Medulla oblongata (tissue), 1 donor: ENCODE measurements at regions not wholly inside any gene's neighbourhood (a gene's known extent, or its start where the extent isn't known, plus 50 kb on each side); places are given as distances from the start of the nearest gene placed in this dataset.
"Not testable (repeated sequence)": the region's sequence is repeated elsewhere in the genome, so short reads cannot be mapped to it uniquely, and the experiment has no call there.

Source experiments
- DNase-seq: peaks from one replicate; pipeline ENCODE4 v3.0.0-alpha.2; 2015; ENCODE audit errors: extremely low spot score

DNA sequence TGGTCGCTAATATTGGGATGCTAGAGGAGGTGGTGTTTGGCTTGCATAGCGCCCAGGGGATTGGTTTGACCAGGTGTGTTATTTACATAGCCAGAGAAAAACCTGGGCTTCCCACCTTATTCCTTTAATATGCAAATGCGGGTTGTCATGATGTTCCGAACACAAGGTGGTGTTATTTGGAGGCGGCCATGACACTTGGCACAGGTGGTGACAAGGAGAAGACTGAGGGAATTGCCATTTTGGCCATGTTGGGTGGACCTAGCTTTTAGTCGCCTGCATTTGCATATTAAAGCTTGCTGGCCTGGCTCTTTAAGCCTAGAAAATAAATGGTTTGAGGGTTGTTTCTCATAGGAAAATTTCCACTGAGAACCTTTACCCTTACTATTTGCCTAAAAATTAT is 490.5 kb downstream of the SIPA1L2 start:
- no peak for DNase-seq

DNA sequence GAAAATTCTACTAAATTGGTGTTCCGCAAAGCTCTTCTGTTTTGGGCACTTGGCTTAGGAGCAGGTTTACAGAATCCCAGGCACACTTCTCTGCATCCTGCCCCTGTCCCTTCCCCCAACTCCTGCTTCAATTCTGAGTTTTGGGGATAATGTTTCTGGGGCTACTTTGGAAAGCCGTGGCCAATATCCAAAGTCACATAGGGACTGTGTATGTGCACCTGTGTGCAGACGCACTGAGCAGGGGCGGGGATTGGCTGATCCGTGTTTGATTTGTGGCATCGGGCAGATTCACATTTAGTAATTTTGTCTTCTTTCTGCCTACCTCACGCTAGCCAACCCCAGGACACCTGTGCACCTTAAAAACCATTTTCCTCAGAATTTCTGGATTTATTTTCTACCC is 491.9 kb downstream of the SIPA1L2 start:
- no peak for DNase-seq

DNA sequence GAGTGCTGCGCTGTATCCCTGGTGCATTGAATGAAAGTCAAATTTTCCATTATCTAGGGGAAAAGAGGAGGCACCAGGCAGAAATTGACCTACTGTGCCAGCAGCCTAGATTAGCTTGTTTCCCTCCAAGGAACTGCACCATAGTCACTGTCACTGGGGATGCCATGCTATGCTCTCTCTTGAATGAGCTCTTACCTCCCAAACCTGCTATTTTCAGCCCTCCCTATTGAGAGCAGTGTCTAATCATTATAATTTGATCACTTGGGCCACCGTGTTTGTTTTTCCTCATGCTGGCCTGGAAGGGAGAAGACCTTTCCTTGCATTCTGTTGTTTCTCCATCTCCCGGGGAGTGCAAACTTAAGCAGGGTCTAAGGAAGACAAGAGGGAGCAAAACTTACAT is 492.9 kb downstream of the SIPA1L2 start:
- DNase-seq, result no peak

DNA sequence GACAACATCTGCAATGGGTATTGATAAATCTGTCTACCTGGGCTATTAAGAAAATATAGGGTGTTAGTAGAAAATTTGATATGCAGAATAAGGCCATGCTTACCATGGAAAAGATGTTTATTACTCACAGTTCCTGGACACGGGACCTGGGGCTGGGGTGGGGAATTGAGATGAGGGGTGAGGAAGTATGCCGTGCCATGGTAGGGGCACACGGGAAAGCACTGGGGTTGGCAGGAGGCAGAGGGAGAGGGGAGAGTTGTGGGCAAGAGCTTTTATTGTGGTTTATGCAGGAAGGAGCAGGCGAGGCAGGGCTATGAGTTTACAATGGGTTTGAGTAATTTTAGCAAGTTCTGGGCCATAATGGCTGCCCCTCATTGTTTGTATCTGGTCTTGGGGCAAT is 493.8 kb downstream of the SIPA1L2 start:
- DNase-seq, result no peak

DNA sequence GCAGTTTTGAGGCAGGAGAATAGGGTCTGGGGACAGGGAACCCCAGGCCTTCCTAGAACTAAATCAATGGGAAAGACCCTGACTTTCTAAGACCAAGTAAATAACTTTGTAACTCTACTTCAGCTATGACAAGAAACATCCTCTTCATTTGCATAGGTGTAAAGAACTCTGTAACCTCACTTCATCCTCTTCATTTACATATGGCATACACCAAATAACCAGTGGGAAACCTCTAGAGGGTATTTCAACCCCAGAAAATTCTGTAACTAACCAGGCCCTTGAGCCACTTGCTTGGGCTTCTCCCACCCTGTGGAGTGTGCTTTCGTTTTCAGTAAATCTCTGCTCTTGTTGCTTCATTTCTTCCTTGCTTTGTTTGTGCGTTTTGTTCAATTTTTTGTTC is 495.6 kb downstream of the SIPA1L2 start:
- no peak for DNase-seq

DNA sequence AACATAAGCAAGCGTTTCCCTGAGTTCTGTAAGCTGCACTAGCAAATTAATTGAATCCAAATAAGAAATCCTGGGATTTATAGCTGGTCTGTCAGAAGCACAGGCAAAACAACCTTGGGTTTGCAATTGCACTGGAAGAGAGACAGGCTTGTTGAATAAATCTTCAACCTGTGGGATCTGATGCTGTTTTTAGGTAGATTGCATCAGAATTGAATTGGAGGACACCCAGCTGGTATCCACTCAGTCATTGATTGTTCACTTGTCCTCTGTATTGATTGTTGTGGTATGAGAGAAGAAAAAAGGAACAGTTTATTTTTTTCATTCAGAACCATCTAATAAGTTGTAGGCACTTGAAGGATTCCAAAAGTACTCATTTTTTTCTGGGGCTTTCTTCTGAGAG is 497.4 kb downstream of the SIPA1L2 start:
- no peak for DNase-seq

DNA sequence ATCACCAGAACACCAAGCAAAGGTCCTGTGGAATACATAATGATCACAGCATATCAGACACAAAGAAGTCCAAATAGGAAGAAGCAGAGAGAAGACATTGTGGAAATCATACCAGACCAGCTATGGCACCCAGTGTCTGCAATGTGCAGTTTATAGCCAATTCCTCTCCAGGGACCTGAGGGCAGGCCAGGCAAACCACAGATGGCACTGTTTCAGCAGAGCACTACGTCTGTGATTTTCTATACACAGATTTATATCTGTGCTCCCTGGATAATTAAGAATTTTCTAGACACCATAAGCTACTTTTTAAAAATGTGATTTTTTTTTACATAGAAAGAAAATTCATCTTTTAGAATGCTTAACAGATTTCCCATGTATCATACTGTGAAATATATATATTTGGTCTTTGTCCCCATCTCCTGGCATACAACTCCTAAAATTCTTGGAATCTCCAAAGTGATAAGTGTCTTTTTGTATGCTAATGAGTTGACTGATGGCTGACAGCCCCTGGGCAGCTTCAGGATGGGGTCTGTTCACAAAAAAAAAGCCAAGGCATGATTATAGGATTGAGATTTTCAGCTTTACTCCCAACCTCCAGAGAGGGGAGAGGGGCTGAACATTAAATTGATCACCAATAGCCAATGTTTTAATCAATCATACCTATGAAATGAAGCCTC is 498.1 kb downstream of the SIPA1L2 start:
- no peak for DNase-seq

DNA sequence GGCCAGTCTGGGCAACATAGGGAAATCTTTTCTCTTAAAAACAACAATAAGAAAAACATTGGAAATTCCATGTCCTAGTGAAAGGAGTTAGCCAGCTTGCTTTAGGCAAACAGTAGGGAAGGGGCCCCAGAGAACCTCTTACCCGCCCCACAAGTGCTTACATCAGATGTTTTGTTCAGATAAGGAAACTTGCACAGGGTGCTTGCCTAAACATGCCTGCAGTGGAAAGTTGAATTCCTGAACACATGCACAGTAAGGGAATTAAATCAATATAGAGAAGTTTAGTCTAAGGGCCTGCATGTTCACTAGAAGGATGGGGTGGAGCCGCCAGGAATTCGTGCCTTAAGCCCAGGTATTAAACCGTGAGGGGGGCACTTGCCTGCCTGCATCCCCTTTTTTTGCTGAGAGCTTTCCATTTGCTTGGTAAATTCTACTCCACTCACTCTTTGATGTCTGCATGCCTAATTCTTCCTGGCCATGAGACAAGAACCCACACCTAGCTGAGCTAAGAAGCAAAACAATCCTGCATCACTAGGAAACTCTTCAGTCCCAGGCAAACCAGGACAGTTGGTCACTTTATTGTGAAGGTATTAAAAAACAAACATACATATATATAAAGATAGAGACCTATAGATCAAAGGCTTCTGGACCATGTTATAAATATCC is 499.0 kb downstream of the SIPA1L2 start:
- DNase-seq, result no peak

DNA sequence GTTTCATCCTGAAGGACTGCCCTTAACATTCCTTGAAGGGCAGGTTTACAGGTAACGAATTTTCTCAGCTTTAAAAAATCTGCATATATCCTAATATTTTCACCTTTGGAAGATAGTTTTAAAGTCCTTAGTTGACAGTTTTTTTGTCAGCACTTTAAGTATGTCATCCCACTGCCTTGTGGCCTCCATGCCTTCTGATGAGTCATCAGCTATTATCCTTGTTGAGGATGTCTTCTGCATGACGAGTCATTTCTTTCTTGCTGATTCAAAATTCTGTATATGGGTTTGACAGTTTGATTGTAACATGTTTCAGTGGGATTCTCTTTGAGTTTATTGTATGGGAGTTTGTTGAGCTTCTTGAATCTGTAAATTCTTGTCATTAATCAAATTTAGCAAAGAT is 500.6 kb downstream of the DISC1 start:
- no peak for DNase-seq

DNA sequence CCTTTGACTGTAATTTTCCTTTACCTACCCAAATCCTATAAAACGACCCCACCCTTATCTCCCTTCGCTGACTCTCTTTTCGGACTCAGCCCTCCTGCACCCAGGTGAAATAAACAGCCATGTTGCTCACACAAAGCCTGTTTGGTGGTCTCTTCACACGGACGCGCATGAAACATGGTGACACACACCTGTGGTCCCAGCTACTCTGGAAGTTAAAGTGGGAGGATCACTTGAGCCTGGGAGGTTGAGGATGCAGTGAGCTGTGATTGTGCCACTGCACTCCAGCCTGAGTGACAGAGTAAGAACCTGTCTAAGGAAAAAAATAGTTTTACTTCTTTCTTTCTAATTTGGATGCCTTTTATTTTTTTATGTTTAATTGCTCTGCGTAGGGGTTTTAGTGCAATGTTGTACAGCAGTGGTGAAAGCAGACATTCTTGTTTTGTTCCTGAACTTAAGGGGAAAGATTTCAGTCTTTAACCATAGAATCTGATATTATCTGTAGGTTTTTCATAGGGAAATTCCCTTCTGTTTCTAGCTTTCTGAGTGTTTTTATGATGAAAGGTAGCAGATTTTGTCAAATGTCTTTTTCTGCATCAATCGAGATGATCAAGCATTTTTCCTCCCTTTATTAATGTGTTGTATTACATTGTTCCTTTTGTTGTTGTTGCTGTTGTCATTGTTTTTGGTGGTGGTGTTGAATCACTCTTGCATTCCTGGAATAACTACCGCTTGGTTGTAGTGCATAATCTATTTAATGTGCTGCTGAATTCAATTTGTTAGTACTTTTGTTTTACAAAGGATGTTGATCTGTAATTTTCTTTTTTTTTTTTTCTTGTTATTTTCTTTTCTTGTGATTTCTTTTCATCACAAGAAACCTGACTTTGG is 497.4 kb downstream of the DISC1 start:
- no peak for DNase-seq

DNA sequence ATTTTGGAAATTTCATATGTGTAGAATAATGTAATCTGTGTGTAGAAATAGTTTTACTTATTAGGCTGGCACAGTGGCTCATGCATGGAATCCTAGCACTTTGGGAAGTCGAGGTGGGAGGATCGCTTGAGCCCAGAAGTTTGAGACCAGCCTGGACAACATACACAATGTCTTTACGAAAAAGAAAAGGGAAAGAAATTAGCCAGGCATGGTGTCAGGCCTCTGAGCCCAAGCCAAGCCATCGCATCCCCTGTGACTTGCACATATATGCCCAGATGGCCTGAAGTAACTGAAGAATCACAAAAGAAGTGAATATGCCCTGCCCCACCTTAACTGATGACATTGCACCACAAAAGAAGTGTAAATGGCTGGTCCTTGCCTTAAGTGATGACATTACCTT is 491.3 kb downstream of the DISC1 start:
- DNase-seq, result not testable (repeated sequence)

DNA sequence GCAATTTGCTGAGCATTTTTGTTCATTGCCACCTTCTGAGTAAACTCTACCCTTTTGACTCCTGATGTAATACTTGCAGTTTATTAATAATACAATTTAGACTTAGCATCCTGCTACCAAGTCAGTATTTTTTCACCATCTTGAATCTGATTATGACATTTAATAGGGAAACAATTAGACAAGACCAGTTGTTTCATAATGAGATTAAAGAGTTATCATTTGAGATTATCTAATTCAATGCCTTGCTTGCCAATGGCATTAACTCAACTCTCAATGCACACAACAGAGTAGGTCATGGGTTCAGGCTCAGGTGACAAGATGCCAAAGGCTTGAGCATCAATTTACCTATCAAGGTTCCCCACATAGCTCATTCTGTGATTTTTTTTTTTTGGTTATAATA is 488.4 kb downstream of the DISC1 start:
- DNase-seq, result no peak

DNA sequence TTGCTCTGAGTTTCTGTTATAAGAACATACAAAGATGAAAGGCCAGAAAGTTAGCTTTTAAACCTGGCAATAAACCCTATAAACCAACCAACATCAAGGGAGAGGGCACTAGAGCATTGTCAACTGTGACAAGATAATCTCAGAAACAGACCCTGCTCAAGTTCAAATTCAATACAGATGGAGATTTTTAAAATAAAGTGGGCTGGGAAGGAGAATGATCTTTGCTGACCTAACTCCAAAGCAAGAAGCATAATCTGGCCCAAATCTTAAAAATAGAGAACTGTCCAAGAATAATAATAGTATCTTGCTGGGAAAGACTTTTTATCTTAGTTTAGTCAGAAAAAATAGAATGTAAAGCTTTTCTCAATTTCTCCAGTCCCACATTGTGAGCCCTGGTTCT is 485.5 kb downstream of the DISC1 start:
- DNase-seq, result no peak

DNA sequence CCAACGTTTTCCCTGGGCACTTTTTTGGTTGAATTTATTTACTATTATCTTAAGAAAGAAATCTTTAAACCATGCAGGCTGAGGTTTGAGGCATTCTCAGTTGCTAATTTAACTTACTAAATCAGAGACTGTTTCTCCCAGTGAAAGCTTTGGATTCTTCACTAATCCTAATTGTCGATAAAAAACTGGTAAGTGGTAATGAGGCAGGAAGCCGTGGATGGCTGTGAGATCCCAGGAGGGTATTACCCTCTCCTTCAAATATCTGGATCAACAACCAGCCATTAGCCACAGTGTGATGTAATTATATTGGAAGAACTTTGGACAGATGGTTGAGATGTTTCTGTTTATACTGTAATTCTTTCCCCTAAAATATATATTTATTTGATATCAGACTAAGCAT is 485.0 kb downstream of the DISC1 start:
- DNase-seq, result no peak

DNA sequence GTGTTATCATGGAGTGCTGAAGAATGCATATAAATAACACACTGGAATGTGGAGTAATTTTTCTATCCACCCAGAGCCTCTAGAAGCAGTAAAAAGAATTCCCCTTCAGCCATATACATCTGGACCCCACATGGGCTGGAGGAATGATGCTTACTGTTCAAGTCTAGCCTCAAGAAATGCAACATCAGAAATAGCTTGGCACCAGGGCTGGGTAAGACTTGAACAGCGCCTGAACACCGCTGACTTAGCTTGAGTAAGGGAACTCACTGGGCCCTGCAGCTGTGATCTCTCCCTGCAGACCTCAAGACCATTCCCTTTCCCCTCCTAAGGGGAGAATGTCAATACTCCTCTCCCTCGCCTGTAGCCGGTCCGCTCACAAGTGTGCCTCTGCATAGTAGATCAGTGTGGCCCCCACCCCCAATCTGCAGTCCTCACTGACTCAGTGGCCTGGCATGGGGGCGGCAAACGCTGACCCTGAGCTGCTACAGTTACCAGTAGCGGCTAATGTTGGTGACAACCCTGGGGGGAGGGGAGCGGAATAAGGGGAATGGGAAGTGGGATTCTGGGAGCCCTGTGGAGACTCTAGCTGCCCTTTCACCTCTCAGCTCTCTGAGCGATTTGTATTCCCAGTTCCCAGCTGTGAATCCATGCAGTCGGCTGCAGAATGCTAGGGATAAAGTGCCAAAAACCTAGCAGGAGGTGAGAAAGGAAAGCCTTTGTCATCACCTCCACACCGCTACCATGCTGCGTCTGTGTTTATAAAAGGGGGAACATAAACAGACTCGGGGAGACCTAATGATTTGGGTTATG is 483.9 kb downstream of the DISC1 start:
- DNase-seq, result no peak

DNA sequence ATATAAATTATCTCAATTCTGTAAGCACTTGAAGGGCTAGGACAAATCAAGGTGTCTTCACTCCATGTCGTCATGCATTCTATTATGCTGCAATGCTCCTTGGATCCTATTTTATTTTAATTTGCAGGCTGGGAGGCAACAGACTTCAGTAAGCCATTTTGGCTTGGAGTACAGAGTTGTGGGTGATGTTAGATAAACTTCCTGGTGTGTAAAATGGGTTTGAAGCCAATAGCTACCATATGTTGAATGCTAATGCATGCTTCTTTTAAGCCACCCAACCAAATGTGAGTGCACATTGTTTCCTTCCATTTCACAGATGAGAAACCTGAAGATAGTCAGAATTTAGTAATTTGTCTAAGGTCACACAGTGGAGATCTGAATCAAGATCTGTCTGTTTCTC is 482.8 kb downstream of the DISC1 start:
- DNase-seq, result no peak

DNA sequence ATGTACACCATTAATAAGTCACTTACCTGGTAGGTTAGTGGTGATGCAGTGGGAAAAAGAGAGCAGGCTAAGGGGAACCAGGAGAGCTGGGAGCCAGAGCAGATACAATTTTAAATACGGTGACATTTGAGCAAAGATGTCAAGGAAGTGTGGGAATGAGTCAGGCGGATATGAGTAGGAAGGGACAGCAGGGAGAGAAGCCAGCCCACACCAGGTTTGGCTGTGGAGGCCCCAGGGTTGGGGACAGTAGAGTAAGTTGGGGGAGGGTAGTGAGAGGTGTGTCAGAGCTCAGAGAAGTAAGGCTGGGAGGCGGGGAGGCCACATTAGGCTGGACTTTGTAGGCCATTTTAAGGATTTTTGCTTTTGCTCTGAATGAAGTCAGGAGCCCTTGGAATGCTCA is 482.0 kb downstream of the DISC1 start:
- DNase-seq, result no peak

DNA sequence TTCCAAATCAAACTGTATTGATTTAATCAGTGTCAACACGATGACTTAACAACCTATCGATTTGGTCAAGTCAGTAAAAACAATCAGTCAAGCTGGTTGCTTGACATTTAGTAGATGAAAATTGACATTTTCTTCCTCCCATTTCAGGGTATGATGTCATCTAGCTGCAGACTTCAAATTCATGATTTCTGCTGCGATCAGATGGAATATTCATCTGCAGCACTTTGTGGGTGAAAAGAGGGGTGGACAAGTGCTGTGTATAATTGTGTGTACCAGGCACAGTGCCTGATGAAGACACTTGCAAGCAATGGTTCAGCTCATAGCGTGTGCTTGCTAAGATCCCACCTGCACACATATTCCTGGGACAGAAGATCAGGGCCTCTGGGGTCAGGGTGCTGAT is 479.8 kb downstream of the DISC1 start:
- no peak for DNase-seq

DNA sequence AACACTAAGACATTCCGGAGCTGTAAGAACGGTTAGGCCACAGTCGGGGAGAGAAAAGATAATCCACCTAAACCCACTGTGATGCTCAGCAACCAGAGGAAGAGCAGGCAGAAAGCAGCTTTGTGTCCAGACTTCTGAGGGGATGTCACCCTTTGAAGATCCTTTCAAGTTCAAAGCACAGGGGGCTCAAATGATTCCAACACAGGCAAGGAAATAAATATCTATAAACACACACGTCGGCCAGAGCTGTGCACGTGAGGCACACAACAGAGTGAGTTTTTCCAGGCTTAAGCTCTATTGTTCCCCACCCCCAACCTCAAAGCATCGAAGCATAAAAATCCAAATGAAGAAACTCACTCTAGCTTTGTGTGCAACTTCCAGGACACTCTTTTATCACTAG is 479.0 kb downstream of the DISC1 start:
- DNase-seq, result no peak

DNA sequence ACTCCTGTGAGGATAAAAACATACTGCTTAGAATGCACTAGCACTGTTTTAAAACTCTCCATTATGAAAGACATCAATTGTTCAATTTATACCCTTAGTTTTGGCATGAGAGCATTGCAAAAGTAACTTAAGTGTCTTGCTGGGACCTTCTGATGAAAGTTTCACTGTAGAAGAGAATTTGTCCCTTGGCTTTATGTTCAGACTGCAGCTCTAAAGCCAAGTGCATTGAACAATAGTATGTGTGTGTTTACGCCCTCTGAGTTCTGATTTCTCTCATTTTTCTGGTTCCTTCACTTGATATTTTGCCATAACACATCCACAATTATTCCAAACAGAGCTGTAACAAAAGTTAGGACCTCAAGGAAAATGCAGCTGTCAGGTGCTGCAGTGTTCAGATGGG is 474.6 kb downstream of the DISC1 start:
- no peak for DNase-seq

DNA sequence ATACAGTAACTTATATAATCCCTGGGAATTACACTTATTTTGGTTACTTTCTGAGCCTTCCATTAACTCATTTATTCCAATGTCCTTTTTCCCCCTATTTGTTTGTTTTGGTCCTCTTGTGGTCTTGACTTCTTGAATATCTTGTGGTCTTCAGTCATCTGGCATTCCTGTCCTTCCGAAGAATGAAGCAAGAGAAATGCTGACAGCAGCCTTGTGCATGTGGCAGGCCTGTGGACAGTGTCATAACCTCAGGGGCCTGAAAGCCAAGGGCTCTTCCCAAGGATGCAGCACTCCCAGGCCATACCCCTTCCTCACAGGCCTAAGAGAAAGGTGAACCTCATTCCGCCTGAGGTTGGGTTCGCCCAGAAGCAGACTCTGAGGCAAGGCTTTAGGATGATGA is 470.2 kb downstream of the DISC1 start:
- DNase-seq, result no peak
